NCI-H2196 (cell line): ENCODE measurements at regions not wholly inside any gene's neighbourhood (a gene's known extent, or its start where the extent isn't known, plus 50 kb on each side); places are given as distances from the start of the nearest gene placed in this dataset.

ENCODE experiments used
- DNase-seq: peaks from one replicate; lab custom pipeline; 2025; ENCODE audit not compliant: unreplicated experiment; lab: John Stamatoyannopoulos, UW

- no peak for DNase-seq
Measured at GRCh38 chr14:58697930-58698642, 60.3 kb downstream of the DACT1 start.

- DNase-seq: no peak
Measured at GRCh38 chr14:58699681-58700205, 62.0 kb downstream of the DACT1 start.

GRCh38 chr14:58701156-58701555, 63.4 kb downstream of the DACT1 start:
- DNase-seq: no peak

GRCh38 chr14:58701604-58702003, 63.8 kb downstream of the DACT1 start:
- DNase-seq: no peak

- DNase-seq: no peak
Measured at GRCh38 chr14:58702441-58703160, 64.8 kb downstream of the DACT1 start.

- DNase-seq: no peak
Measured at GRCh38 chr14:58703161-58703506, 65.4 kb downstream of the DACT1 start.

GRCh38 chr14:58705066-58705465, 67.3 kb downstream of the DACT1 start:
- DNase-seq: no peak

GRCh38 chr14:58707949-58708348, 70.2 kb downstream of the DACT1 start:
- DNase-seq: no peak

GRCh38 chr14:58709949-58710348, 72.2 kb downstream of the DACT1 start:
- DNase-seq: no peak

GRCh38 chr14:58711382-58711781, 73.6 kb downstream of the DACT1 start:
- no peak for DNase-seq

GRCh38 chr14:58712357-58712756, 74.6 kb downstream of the DACT1 start:
- DNase-seq: no peak

GRCh38 chr14:58713677-58714076, 75.9 kb downstream of the DACT1 start:
- DNase-seq: no peak

GRCh38 chr14:58716706-58717105, 78.9 kb downstream of the DACT1 start:
- no peak for DNase-seq

GRCh38 chr14:58717211-58717610, 79.4 kb downstream of the DACT1 start:
- DNase-seq: no peak

- no peak for DNase-seq
Measured at GRCh38 chr14:58717813-58718212, 80.1 kb downstream of the DACT1 start.

GRCh38 chr14:58718226-58719205, 80.8 kb downstream of the DACT1 start:
- no peak for DNase-seq

GRCh38 chr14:58721723-58722122, 84.0 kb downstream of the DACT1 start:
- DNase-seq: no peak

- DNase-seq: no peak
Measured at GRCh38 chr14:58722441-58722840, 84.7 kb downstream of the DACT1 start.

GRCh38 chr14:58724206-58724605, 86.4 kb downstream of the DACT1 start:
- DNase-seq: no peak

GRCh38 chr14:58724702-58725101, 86.9 kb downstream of the DACT1 start:
- no peak for DNase-seq

- DNase-seq: no peak
Measured at GRCh38 chr14:58725226-58725625, 87.5 kb downstream of the DACT1 start.
